ENCODE measurements at regions not wholly inside any gene's neighbourhood (a gene's known extent, or its start where the extent isn't known, plus 50 kb on each side); places are given as distances from the start of the nearest gene placed in this dataset.
"Not testable (repeated sequence)": the region's sequence is repeated elsewhere in the genome, so short reads cannot be mapped to it uniquely, and the experiment has no call there.

DNA sequence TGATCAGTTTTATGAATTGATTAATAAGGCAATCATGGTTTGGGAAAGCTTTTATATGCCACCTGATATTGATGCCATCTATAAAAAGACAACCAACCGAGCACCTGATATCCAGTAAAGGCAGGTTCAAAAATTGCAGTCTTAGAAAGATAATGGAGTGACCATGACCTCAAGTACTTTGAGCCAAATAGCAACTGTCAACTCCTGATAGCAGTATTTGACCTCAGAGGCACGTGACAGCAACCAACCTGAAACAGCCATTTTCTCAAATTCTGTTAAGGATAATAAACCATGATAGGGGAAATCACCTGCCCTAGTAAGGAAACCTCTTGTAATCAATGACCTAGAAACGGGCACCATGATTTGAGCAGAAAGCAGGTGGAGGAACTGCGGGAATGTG lies 77.1 kb upstream of the NFE2L3 start:
- no peak overlapping the region for H3K9ac ChIP-seq (ENCODE audit: low read depth, low read length)
- H3K4me1 ChIP-seq (ENCODE audit: control insufficient read depth, insufficient read depth, low read length), result peaks cover 12% of the 10 kb centered on the region
- no peaks in the 10 kb centered on the region for H3K27me3 ChIP-seq (ENCODE audit: control insufficient read depth, insufficient read depth, low read length)
- H3K9me3 ChIP-seq (ENCODE audit: control insufficient read depth, insufficient read depth, low read length), result no peaks in the 10 kb centered on the region
- no peaks in the 10 kb centered on the region for H3K36me3 ChIP-seq (ENCODE audit: control insufficient read depth, insufficient read depth, low read length)
- no peak overlapping the region for H3K4me3 ChIP-seq (ENCODE audit: low read depth, low read length)

DNA sequence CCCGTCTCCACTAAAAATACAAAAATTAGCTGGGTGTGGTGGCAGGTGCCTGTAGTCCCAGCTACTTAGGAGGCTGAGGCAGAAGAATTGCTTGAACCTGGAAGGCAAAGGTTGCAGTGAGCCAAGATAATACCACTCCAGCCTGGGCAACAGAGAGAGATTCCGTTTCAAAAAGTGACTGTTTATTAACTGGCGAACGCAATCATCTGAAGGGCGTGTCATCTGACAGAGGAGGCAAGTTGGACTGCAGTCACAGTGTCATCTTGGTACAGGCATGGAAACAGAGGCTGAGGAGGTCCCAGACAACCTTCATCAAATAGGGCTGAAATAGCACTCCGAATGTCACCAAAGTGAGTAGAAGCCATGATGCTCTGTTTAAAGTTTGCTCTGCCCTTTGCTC lies 75.3 kb upstream of the NFE2L3 start:
- H3K27me3 ChIP-seq (ENCODE audit: control insufficient read depth, insufficient read depth, low read length), result no peaks in the 10 kb centered on the region
- no peaks in the 10 kb centered on the region for H3K36me3 ChIP-seq (ENCODE audit: control insufficient read depth, insufficient read depth, low read length)
- no peaks in the 10 kb centered on the region for H3K9me3 ChIP-seq (ENCODE audit: control insufficient read depth, insufficient read depth, low read length)
- H3K4me3 ChIP-seq (ENCODE audit: low read depth, low read length), result no peak overlapping the region
- no peak overlapping the region for H3K9ac ChIP-seq (ENCODE audit: low read depth, low read length)
- H3K4me1 ChIP-seq (ENCODE audit: control insufficient read depth, insufficient read depth, low read length), result peaks cover 13% of the 10 kb centered on the region

DNA sequence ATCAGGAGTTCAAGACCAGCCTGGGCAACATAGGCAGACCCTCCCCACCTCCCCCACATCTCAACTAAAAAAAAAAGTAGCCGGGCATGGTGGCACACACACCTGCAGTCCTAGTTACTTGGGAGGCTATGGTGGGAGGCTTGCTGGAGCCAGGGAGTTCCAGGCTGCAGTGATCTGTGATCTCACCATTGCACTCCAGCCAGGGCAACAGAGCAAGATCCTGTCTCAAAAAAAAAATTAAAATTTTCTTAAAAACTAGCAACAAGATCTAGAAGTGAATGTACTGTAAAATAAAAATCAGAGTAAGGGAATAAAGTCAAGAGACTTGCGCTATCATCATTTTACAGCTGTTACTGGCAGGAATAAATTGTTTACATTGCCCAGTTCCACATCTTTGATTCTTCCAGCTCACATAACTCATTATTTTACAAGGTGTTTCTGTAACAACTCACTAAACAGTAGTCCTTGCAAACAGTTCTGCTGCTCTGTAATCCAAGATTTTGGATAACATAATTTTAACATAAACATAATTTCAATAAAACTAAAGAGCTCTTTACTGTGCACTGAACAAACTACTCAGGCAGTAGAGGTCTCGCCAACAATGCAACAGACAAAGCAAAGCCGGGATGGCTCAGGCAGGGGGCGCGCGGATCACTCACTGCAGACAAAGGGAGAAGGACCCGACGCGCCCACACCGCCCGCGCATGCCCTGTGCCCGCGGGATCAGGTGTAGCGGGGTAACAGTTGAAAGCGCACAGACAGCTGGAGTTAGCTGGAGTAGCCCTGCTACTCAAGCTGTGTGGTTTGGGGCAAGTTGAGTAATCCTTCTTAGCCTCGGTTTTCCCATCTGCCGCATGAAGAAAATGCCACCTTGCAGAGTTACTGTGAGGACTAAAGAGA lies 73.3 kb upstream of the NFE2L3 start:
- Histone ChIP-seq H3K36me3 (ENCODE audit: control insufficient read depth, insufficient read depth, low read length) (no peaks in the 10 kb centered on the region), H3K9ac (ENCODE audit: low read depth, low read length) (no peak overlapping the region), H3K4me3 (ENCODE audit: low read depth, low read length) (no peak overlapping the region), H3K9me3 (ENCODE audit: control insufficient read depth, insufficient read depth, low read length) (no peaks in the 10 kb centered on the region), H3K27me3 (ENCODE audit: control insufficient read depth, insufficient read depth, low read length) (no peaks in the 10 kb centered on the region), H3K4me1 (ENCODE audit: control insufficient read depth, insufficient read depth, low read length) (peaks cover 10% of the 10 kb centered on the region)

DNA sequence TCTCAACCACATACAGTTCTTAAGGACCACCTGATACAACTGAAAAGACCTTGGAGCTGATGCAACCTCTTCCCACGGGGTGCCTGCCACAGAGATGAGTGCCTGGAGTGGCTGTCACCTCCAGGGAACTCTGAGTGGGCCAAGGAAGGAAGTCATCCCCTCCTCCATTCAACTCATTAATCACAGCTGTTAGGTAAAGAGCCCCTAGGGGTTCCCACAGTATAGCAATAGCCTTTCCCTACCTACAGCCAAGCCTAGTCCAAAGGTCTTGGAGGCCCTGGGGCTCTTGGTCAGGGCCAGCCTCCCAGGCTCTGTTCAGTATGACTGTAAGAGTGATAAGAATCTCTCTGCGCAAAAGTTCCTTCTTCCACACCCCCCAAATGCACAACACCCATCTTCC lies 70.4 kb upstream of the NFE2L3 start:
- H3K9ac ChIP-seq (ENCODE audit: low read depth, low read length), result no peak overlapping the region
- H3K4me1 ChIP-seq (ENCODE audit: control insufficient read depth, insufficient read depth, low read length), result peaks cover 14% of the 10 kb centered on the region
- H3K4me3 ChIP-seq (ENCODE audit: low read depth, low read length), result no peak overlapping the region
- H3K36me3 ChIP-seq (ENCODE audit: control insufficient read depth, insufficient read depth, low read length), result no peaks in the 10 kb centered on the region
- no peaks in the 10 kb centered on the region for H3K27me3 ChIP-seq (ENCODE audit: control insufficient read depth, insufficient read depth, low read length)
- no peaks in the 10 kb centered on the region for H3K9me3 ChIP-seq (ENCODE audit: control insufficient read depth, insufficient read depth, low read length)

DNA sequence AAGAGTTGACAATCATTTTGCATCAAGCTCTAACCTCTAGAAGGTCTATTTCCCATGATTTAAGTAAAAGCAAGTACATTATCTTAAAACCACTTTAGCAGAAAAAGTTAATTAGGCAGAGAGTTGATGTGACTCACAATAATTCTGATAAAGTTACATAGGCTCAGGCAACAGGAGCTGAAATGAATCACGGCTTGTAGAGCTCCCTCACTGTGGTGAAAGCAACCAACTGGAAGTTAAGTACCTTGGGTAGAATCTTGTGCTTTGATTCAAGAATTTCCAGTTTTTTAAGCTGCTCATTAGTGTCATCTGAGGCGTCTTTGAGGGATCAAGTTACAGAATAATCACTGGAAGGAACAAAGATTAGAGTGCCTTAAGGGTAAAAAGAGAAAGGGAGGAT lies 68.9 kb upstream of the NFE2L3 start:
- Histone ChIP-seq H3K36me3 (ENCODE audit: control insufficient read depth, insufficient read depth, low read length) (no peaks in the 10 kb centered on the region), H3K9me3 (ENCODE audit: control insufficient read depth, insufficient read depth, low read length) (no peaks in the 10 kb centered on the region), H3K27me3 (ENCODE audit: control insufficient read depth, insufficient read depth, low read length) (no peaks in the 10 kb centered on the region), H3K4me1 (ENCODE audit: control insufficient read depth, insufficient read depth, low read length) (peaks cover 14% of the 10 kb centered on the region), H3K9ac (ENCODE audit: low read depth, low read length) (no peak overlapping the region), H3K4me3 (ENCODE audit: low read depth, low read length) (no peak overlapping the region)

DNA sequence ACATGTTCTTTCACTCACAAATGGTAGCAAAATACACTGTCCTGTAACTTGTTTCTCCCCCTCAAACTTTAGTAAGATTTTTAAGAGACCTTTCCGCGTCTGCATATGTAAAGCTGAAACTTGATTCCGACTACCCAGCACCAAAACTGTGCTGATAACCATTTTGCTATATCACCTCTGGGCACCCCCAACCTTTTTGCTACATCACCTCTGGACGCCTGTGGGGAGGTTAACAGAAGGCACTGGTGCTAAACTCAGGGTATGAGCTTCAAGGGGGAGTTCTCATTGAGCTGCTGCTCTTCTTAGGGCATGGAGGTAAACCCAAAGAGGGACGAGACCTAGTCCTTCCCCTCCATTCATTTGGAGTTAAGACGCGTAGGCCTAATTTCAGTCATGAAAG lies 67.6 kb upstream of the NFE2L3 start:
- no peaks in the 10 kb centered on the region for H3K27me3 ChIP-seq (ENCODE audit: control insufficient read depth, insufficient read depth, low read length)
- no peak overlapping the region for H3K9ac ChIP-seq (ENCODE audit: low read depth, low read length)
- H3K9me3 ChIP-seq (ENCODE audit: control insufficient read depth, insufficient read depth, low read length), result no peaks in the 10 kb centered on the region
- no peaks in the 10 kb centered on the region for H3K36me3 ChIP-seq (ENCODE audit: control insufficient read depth, insufficient read depth, low read length)
- peaks cover 12% of the 10 kb centered on the region for H3K4me1 ChIP-seq (ENCODE audit: control insufficient read depth, insufficient read depth, low read length)
- H3K4me3 ChIP-seq (ENCODE audit: low read depth, low read length), result no peak overlapping the region

DNA sequence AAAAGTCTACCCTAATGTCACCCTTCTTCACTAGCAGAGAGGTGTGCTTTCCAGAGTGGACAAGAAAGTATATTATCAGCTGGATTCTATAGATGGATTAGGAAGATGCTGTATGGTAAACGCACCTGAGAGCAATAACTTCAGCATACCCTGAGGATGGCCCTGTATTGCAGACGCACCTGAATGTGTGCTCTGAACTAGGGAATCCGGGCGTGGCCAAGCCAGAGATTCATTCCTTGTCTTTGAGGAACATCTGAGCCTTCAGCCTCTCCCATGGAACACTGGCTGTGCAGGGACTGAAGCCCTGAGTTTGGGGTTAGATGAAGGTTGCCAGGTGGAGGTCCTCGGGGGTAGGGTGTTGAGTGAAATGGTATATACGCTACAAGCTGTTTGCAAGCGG lies 66.2 kb upstream of the NFE2L3 start:
- Histone ChIP-seq H3K4me3 (ENCODE audit: low read depth, low read length) (no peak overlapping the region), H3K27me3 (ENCODE audit: control insufficient read depth, insufficient read depth, low read length) (no peaks in the 10 kb centered on the region), H3K4me1 (ENCODE audit: control insufficient read depth, insufficient read depth, low read length) (peaks cover 13% of the 10 kb centered on the region), H3K9me3 (ENCODE audit: control insufficient read depth, insufficient read depth, low read length) (no peaks in the 10 kb centered on the region), H3K36me3 (ENCODE audit: control insufficient read depth, insufficient read depth, low read length) (no peaks in the 10 kb centered on the region), H3K9ac (ENCODE audit: low read depth, low read length) (no peak overlapping the region)

DNA sequence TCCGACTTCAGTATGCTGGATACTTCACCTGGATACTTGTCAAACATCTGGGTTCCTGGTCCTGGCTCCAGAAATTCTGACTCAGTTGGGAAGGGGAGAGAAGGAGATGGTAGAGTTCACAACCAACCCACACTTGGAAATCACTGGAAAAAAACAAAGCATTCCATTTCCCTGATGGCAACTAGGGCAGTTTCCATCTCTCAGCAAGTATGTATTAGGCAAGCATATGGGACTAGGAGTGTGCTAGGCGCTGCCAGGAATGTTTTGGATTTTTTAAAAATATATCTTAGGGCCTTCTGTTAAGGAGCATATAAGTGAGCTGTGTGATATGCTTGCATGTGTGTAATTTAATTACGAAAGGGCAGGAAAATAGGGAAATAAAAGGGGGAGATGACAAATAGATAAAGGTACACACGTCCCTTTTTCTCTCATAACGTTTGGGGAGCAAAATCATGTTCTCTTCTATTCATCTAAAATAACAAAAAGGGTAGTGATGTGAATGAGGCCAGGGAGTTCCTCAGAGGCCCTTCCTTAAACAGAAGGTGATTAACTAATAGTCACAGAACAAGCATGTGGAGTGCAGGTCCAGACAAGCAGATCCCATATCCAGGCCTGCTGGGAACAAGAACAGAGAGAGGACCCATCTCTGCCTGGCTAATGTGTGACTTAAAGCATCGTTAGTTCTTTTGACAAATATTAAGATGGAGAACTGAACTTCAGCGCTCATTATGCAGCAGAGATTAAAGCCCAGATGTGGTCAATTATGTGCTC lies 64.5 kb upstream of the NFE2L3 start:
- Histone ChIP-seq H3K36me3 (ENCODE audit: control insufficient read depth, insufficient read depth, low read length) (no peaks in the 10 kb centered on the region), H3K9ac (ENCODE audit: low read depth, low read length) (no peak overlapping the region), H3K4me3 (ENCODE audit: low read depth, low read length) (no peak overlapping the region), H3K27me3 (ENCODE audit: control insufficient read depth, insufficient read depth, low read length) (no peaks in the 10 kb centered on the region), H3K4me1 (ENCODE audit: control insufficient read depth, insufficient read depth, low read length) (peaks cover 9% of the 10 kb centered on the region), H3K9me3 (ENCODE audit: control insufficient read depth, insufficient read depth, low read length) (no peaks in the 10 kb centered on the region)

DNA sequence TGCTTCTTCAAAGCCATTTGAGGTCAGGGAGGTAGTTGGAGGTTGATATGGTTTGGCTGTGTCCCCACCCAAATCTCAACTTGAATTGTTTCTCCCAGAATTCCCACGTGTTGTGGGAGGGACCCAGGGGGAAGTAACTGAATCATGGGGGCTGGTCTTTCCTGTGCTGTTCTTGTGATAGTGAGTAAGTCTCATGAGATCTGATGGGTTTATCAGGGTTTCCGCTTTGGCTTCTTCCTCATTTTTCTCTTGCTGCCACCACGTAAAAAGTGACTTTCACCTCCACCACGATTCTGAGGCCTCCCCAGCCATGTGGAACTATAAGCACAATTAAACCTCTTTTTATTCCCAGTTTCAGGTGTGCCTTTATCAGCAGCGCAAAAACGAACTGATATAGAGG lies 62.5 kb upstream of the NFE2L3 start:
- H3K36me3 ChIP-seq (ENCODE audit: control insufficient read depth, insufficient read depth, low read length); H3K27me3 ChIP-seq (ENCODE audit: control insufficient read depth, insufficient read depth, low read length); H3K9ac ChIP-seq (ENCODE audit: low read depth, low read length); H3K4me3 ChIP-seq (ENCODE audit: low read depth, low read length); H3K9me3 ChIP-seq (ENCODE audit: control insufficient read depth, insufficient read depth, low read length); H3K4me1 ChIP-seq (ENCODE audit: control insufficient read depth, insufficient read depth, low read length): not testable (repeated sequence)

DNA sequence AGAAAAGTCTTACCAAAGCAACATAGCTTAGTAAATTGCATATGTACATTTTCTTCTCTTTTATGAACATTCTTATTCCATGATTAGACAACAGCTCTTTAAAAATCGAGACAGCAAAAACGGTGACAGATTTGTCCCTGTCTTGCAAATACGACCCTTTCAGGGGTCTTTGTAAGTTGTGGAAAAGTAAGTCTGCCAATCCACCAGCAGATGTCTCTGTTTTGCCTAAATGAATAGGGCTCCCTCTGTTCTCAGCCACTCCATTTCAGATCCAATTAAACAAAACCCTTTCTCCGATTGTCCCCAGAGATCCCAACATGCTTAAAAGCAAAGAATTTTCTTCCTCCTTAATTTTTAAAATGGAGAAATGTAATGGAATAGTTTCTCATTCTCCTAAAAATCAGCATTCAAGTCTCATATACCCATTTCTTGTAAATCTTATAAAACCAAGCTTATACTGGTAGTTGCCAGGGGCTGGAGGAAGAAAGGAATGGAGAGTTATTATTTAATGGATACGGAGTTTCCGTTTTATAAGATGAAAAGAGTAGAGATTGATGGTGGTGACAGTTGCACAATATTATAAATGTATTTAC lies 61.0 kb upstream of the NFE2L3 start:
- Histone ChIP-seq H3K9me3 (ENCODE audit: control insufficient read depth, insufficient read depth, low read length) (no peaks in the 10 kb centered on the region), H3K4me3 (ENCODE audit: low read depth, low read length) (no peak overlapping the region), H3K36me3 (ENCODE audit: control insufficient read depth, insufficient read depth, low read length) (no peaks in the 10 kb centered on the region), H3K9ac (ENCODE audit: low read depth, low read length) (no peak overlapping the region), H3K27me3 (ENCODE audit: control insufficient read depth, insufficient read depth, low read length) (no peaks in the 10 kb centered on the region), H3K4me1 (ENCODE audit: control insufficient read depth, insufficient read depth, low read length) (peaks cover 3% of the 10 kb centered on the region)

DNA sequence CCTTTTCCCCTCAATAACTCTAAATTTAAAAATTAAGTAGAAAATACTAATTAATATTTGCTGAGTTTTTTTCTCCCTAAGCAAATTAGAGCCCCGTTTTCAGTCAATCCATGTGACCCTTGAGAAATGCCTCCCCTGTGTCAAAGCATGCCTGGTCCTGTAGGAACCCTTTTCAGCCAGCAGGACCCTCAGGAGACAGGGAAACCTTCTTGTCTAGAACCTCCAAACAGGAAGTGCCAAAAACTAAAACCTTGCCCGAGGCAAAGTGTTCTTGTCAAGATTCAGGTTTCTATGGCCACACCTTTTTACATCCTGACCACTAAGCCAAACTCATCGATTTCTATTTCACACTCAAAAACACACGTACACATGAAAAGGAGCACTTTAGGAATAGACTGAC lies 60.1 kb upstream of the NFE2L3 start:
- Histone ChIP-seq H3K4me1 (ENCODE audit: control insufficient read depth, insufficient read depth, low read length) (peaks cover 3% of the 10 kb centered on the region), H3K36me3 (ENCODE audit: control insufficient read depth, insufficient read depth, low read length) (no peaks in the 10 kb centered on the region), H3K4me3 (ENCODE audit: low read depth, low read length) (no peak overlapping the region), H3K9me3 (ENCODE audit: control insufficient read depth, insufficient read depth, low read length) (no peaks in the 10 kb centered on the region), H3K9ac (ENCODE audit: low read depth, low read length) (no peak overlapping the region), H3K27me3 (ENCODE audit: control insufficient read depth, insufficient read depth, low read length) (no peaks in the 10 kb centered on the region)

DNA sequence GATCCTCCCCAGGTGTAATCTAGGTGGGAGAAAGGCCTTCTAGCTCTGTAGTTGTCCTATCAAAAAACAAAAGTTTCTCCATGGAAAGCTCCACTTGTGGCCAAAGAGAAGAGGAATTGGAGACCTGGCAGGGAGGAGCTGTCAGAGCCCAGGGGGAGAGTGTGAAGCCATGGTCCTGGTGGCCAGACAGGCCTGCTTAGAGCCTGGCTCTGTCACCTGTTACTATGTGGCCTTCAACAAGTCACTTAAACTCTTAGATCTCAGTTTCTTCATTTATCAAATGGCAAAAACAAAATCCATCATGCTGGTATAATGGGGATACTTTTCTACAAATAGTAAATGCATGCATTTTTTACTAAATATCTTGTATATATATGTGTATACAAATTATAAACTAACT lies 59.0 kb upstream of the NFE2L3 start:
- H3K27me3 ChIP-seq (ENCODE audit: control insufficient read depth, insufficient read depth, low read length), result no peaks in the 10 kb centered on the region
- H3K4me3 ChIP-seq (ENCODE audit: low read depth, low read length), result no peak overlapping the region
- H3K9ac ChIP-seq (ENCODE audit: low read depth, low read length), result no peak overlapping the region
- peaks cover 3% of the 10 kb centered on the region for H3K4me1 ChIP-seq (ENCODE audit: control insufficient read depth, insufficient read depth, low read length)
- H3K9me3 ChIP-seq (ENCODE audit: control insufficient read depth, insufficient read depth, low read length), result no peaks in the 10 kb centered on the region
- H3K36me3 ChIP-seq (ENCODE audit: control insufficient read depth, insufficient read depth, low read length), result no peaks in the 10 kb centered on the region

Data from iPS-15b (cell line).